Chondrocyte (in vitro differentiated cells): ENCODE measurements at regions not wholly inside any gene's neighbourhood (a gene's known extent, or its start where the extent isn't known, plus 50 kb on each side); places are given as distances from the start of the nearest gene placed in this dataset.

Source experiments
- DNase-seq: peaks from one replicate; pipeline ENCODE4 v3.0.0; 2021; ENCODE audit warnings: mixed read lengths, low spot score
- H3K27ac Mint-ChIP-seq: one replicate; pipeline ENCODE4 v1.8.0; 2021; ENCODE audit warnings: mild to moderate bottlenecking, moderate library complexity, mixed read lengths; ENCODE audit not compliant: unreplicated experiment
- H3K27me3 Mint-ChIP-seq: 2 replicates; pipeline ENCODE4 v1.8.0; 2021; ENCODE audit warnings: low read depth, mixed read lengths
- H3K36me3 Mint-ChIP-seq: 2 replicates; pipeline ENCODE4 v1.8.0; 2021; ENCODE audit warnings: low read depth, mixed read lengths
- H3K4me1 Mint-ChIP-seq: 2 replicates; pipeline ENCODE4 v1.8.0; 2021; ENCODE audit warnings: low read depth, mild to moderate bottlenecking, mixed read lengths
- H3K4me3 Mint-ChIP-seq: one replicate; pipeline ENCODE4 v1.8.0; 2021; ENCODE audit warnings: mild to moderate bottlenecking, moderate library complexity, mixed read lengths; ENCODE audit not compliant: unreplicated experiment
- H3K9me3 Mint-ChIP-seq: 2 replicates; pipeline ENCODE4 v1.8.0; 2021; ENCODE audit warnings: low read depth, mixed read lengths
- TF ChIP-seq, protein P1 (sequence below): fragments of 200-600 bp; sonication (generic); IDR thresholded peaks from 2 replicates; pipeline ENCODE4 v1.5.0; 2021; ENCODE audit warnings: antibody characterized with exemption, mild to moderate bottlenecking, moderate library complexity

DNA sequence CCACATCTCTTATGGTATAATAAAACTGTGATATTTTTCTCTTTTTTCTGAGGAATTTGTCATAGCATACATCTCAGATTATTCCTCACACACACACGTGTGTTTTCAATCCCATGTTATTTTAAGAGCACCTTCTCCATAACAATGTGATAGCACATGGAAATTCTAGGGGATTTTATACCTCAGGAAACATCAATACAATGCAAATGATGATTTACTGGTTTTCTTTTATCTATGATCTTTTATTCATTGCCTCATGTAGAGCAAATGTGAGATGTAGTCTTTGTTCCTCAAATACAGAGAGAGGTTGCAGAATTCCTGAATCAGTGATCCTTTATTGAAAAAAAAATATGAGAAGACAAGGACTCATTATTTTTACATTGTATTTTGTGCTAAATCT is 128.3 kb upstream of the ROBO1 start:
- no peaks in the 10 kb centered on the region for H3K4me1 Mint-ChIP-seq
- no peaks in the 10 kb centered on the region for H3K9me3 Mint-ChIP-seq
- no peak for DNase-seq
- TF ChIP-seq, protein P1, sequence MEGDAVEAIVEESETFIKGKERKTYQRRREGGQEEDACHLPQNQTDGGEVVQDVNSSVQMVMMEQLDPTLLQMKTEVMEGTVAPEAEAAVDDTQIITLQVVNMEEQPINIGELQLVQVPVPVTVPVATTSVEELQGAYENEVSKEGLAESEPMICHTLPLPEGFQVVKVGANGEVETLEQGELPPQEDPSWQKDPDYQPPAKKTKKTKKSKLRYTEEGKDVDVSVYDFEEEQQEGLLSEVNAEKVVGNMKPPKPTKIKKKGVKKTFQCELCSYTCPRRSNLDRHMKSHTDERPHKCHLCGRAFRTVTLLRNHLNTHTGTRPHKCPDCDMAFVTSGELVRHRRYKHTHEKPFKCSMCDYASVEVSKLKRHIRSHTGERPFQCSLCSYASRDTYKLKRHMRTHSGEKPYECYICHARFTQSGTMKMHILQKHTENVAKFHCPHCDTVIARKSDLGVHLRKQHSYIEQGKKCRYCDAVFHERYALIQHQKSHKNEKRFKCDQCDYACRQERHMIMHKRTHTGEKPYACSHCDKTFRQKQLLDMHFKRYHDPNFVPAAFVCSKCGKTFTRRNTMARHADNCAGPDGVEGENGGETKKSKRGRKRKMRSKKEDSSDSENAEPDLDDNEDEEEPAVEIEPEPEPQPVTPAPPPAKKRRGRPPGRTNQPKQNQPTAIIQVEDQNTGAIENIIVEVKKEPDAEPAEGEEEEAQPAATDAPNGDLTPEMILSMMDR: no peak
- no peak overlapping the region for H3K4me3 Mint-ChIP-seq
- no peak overlapping the region for H3K27ac Mint-ChIP-seq
- H3K36me3 Mint-ChIP-seq: peaks cover 1% of the 10 kb centered on the region
- H3K27me3 Mint-ChIP-seq: no peaks in the 10 kb centered on the region

DNA sequence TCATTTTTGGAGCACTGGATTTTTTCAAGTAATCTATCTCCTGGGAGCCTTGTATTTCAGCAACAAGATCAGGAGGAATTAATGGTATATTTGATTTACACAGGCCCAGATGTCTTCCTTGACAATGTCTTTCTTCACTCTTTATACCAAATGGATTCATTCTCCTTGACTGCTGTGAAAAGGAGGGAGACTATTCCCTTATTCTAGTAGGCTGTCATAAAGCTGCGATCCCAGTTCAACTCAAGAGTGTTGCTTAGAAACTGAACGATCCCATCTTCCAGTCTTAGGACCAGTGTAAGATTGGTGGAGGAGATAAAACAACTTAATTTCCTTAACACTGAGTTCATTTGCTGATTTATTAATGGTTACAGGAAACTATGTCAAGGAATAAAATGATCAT is 119.4 kb upstream of the ROBO1 start:
- H3K4me1 Mint-ChIP-seq: peaks cover 4% of the 10 kb centered on the region
- no peaks in the 10 kb centered on the region for H3K9me3 Mint-ChIP-seq
- DNase-seq: no peak
- H3K4me3 Mint-ChIP-seq: no peak overlapping the region
- TF ChIP-seq, protein P1: no peak
- no peaks in the 10 kb centered on the region for H3K27me3 Mint-ChIP-seq
- no peak overlapping the region for H3K27ac Mint-ChIP-seq
- H3K36me3 Mint-ChIP-seq: no peaks in the 10 kb centered on the region

DNA sequence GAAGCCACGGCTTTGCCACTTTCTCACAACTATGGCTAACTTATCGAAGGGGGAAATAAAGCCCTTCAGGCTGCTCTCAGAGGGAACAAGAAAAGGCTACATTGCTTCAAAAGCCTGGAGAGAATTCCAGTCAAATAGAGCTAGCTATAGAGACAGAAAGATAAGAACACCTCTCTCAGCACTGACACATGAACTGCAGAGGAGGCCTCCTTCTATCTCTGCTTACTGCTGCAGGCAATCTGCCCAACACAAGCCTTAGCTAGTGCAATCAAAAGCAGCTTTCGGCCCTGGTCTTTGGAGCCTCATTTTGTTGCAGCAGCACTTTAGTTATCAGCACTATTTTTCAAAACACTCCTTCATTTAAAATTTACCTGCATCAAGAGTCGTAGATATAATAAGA is 118.4 kb upstream of the ROBO1 start:
- H3K9me3 Mint-ChIP-seq: no peaks in the 10 kb centered on the region
- H3K4me1 Mint-ChIP-seq: peaks cover 13% of the 10 kb centered on the region
- no peak for DNase-seq
- no peaks in the 10 kb centered on the region for H3K36me3 Mint-ChIP-seq
- H3K4me3 Mint-ChIP-seq: no peak overlapping the region
- no peaks in the 10 kb centered on the region for H3K27me3 Mint-ChIP-seq
- no peak overlapping the region for H3K27ac Mint-ChIP-seq
- TF ChIP-seq, protein P1: no peak

DNA sequence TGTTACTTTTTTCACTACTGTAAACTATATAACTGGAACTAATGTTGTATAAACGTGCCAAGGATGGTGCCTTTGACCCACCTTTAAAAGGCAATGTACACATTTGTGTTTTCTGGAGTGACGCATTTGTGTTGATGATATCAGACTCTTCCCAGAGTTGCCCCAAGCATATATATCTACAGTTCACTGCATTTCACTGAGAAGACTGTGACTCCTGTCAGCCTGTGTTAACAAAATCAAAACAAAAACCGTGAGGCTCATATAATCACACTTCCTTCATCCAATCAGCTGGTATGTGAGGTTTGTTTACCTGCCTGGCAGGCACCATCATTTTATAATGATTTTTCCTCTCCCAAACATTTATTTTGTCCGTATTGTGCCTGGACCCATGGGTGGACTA is 117.6 kb upstream of the ROBO1 start:
- no peak for DNase-seq
- TF ChIP-seq, protein P1: no peak
- H3K27ac Mint-ChIP-seq: no peak overlapping the region
- no peaks in the 10 kb centered on the region for H3K36me3 Mint-ChIP-seq
- no peaks in the 10 kb centered on the region for H3K27me3 Mint-ChIP-seq
- H3K4me1 Mint-ChIP-seq: peaks cover 19% of the 10 kb centered on the region
- no peak overlapping the region for H3K4me3 Mint-ChIP-seq
- H3K9me3 Mint-ChIP-seq: no peaks in the 10 kb centered on the region

DNA sequence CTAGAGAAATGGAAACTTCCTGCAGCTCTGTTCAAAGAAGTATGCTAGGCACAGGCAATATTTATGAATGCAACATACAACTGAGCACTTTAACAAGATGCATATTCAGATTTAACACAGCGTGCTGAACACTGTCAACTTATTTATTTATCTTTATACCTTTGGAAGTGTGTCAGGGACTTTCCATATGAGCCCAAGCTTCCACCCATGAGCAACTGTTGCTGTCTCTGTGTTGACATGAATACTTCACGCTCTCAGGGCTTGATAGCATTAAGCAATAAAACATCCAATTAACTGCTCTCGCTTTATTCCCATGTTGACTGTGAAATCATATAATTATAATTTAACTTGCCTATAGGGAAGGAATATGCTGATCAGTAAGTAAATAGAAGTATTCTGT is 116.6 kb upstream of the ROBO1 start:
- Mint-ChIP-seq H3K36me3 (no peaks in the 10 kb centered on the region), H3K4me3 (no peak overlapping the region), H3K27me3 (no peaks in the 10 kb centered on the region), H3K9me3 (no peaks in the 10 kb centered on the region), H3K27ac (no peak overlapping the region), H3K4me1 (peaks cover 19% of the 10 kb centered on the region)
- no peak for DNase-seq
- TF ChIP-seq, protein P1: no peak
